Muscle of arm (tissue), 1 donor: ENCODE measurements at regions not wholly inside any gene's neighbourhood (a gene's known extent, or its start where the extent isn't known, plus 50 kb on each side); places are given as distances from the start of the nearest gene placed in this dataset.

Source experiments
- DNase-seq: peaks from one replicate; pipeline ENCODE4 v3.0.0-alpha.2; 2013

DNA sequence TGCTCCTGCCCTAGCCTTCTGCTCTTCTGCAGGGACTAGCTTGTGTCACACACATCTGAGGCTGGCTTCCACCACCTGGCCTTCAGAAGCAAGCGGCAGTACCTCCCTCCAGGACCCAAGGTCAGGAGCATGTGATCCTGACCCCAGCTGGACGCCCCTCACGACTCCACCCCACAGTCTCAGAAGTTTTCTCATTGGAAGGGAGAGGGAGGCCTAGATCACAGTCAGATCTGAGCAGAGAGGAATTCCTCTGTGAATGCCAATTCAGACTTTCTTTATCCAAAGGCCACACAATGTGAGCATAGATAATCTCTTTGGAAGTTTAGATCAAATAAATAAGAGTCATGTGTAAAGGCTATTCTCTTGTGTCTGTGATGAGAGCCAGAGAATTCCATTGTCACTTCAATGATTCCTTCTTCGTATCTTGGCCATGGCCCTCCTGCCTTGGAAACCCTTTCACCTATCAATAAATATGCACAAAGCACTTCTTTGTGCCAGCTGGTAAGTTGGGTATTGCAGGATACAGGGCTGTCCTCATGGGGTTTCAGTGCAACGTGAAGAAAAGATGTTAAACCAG is 142.9 kb downstream of the SNX19 start:
- no peak for DNase-seq

DNA sequence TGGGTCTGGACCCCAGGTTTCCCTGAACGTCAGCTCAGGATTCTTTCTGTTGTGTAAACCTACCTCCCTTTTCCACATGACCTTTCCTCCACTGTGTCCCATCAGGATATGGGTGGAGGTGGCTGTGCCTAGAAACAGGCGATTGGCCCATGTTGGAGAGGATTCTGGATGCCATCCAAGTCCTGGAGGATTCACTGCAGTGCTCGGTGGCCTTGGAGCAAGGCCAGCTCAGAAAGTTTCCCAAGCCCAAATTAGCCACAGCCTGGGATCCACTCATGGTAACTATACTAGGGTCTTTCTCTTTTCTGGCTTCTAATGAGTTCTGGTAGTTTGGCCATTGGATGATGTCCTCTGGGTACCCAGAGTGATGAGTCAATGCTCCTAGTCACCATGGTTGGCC is 141.6 kb downstream of the SNX19 start:
- no peak for DNase-seq

DNA sequence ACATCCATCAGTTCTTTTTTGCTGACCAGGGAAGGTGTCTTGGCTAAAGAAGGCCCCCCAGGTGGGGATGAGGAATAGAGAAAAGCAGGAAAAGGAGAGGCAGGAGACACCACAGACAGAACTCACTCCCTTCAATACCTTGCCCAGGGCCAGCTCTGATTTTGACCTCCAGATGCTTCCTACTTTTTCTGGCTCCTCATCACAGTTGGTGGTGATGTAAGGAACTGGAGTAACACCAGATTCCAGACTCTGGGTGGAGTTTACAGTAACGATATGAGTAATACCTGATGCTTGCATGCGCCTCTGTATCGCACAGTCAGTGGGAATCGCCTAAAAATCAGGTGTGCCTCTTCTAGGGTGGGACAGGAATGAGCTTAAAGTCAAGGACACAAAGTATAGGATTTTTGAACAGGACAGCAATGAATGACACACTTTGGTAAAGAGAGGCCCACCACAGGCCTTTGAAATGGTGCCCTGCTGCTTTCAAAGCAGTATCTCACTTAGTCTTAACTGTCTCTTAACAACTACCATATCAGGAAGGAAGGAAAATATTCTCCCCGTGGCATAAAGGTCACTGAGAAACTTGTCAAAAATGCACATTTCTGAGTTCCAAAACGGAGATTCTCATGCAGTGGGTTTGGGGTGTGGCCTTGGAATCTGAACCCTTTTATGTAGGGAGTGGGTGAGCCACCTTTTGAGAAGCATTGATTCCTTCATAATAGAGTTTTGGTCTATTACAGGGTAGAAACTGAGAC is 140.8 kb downstream of the SNX19 start:
- no peak for DNase-seq

GRCh38 chr11:130776061-130776419 is 140.2 kb downstream of the SNX19 start:
- no peak for DNase-seq

- DNase-seq, result no peak
Observed at GRCh38 chr11:130778026-130778425, 138.3 kb downstream of the SNX19 start.

DNA sequence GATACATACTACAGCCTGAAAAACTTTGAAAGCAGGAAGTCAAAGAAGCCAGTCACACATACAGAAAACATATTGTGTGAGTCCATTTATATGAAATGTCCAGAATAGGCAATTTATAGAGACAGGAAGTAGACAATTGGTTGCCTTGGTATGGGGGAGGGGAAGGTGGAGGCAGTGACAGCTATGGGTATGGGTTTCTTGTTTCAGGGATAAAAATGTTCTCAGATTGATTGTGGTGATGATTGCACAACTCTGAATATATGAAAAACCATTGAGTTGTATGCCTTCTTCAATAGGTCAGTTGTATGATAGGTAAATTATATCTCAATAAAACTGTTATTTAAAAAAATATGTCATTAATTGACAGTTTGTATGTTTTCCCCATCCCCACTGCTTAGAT is 137.6 kb downstream of the SNX19 start:
- no peak for DNase-seq

- DNase-seq, result no peak
Observed at GRCh38 chr11:130779267-130779666, 137.0 kb downstream of the SNX19 start.

- no peak for DNase-seq
Observed at GRCh38 chr11:130779943-130780342, 136.3 kb downstream of the SNX19 start.

- DNase-seq, result no peak
Observed at GRCh38 chr11:130780437-130780836, 135.8 kb downstream of the SNX19 start.

GRCh38 chr11:130781931-130782330 is 134.3 kb downstream of the SNX19 start:
- peak; percentile 32 for DNase-seq

DNA sequence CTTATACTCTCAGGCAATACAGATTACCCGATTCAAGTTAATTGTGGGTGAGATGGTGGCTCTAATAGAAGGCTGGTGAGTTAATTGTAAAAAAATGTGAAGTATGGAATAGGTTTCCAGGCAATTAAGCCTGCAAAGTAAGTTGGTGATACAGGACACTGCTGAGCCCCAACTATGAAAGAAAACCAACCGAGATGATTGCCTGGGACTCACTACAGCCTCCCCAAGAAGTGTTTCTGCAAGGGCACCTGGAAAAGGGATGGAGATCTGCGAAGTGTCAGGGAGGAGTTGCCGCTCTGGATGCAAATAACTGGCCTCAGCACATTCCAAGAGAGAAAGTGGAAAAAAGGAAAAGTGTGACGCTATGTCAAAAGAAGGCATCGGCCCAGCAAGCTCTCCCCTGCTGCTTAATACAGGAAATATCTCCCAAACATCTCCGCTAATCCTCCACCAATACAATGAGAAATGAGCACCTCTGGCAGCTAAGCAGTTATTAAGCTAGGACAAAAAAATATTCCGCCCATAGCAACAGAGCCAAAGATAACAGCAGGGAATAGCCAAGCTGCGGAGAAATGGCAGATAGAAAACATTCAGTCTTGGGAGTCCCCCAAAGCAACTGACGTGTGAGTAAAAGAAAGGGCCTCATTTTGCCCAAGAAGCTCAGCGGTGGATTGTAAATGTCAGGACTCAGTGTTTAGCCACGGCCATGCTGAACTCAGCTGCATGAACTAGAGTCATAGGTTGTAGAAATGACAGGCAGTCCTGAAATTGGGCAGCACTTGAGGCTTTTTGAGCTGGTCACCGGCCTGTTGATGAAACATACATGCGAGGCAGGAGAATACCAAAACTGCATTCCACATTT is 133.7 kb downstream of the SNX19 start:
- DNase-seq, result peak; percentile 84

GRCh38 chr11:130783323-130783722 is 133.0 kb downstream of the SNX19 start:
- DNase-seq, result peak; percentile 44

DNA sequence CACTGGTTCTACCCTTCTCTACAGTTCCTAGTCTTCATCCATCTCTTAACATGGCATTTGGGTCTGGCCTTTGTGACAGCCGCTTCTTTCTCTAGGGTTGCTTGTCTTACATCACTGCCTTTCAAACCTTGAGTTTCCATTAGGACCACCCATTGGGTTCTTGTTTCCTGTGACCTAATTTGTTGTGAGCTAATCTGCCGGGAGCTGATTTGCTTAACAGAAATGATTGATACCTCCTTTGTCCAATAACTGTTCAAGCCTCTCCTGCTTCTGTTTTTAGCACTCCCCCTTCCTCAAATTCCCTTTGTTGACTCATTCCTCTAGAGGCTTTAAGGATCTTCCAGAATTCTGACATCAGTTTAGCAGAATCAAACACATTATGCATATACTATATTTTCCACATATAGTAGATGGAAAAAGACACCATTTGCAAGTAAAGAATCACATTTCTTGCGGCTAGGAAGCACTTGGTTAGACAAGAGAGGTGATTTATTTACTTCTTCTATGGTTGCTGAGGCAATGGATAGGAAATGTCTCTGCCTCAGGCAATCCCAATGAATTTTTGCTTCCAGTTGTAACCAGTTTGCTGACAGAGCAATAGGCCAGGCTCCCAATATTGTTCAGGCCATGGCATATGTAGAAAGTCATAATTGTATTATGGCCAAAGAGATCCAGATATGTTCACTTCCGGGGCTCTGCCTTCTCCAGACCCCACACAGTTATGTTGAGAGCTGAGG is 130.7 kb downstream of the SNX19 start:
- peak; percentile 73 for DNase-seq

- no peak for DNase-seq
Observed at GRCh38 chr11:130786586-130786985, 129.7 kb downstream of the SNX19 start.

- peak; percentile 70 for DNase-seq
Observed at GRCh38 chr11:130787092-130787616, 129.1 kb downstream of the SNX19 start.

- no peak for DNase-seq
Observed at GRCh38 chr11:130787973-130788570, 128.2 kb downstream of the SNX19 start.

- DNase-seq, result no peak
Observed at GRCh38 chr11:130789056-130789640, 127.1 kb downstream of the SNX19 start.

- DNase-seq, result no peak
Observed at GRCh38 chr11:130790689-130791088, 125.6 kb downstream of the SNX19 start.

- no peak for DNase-seq
Observed at GRCh38 chr11:130792772-130793171, 123.5 kb downstream of the SNX19 start.

DNA sequence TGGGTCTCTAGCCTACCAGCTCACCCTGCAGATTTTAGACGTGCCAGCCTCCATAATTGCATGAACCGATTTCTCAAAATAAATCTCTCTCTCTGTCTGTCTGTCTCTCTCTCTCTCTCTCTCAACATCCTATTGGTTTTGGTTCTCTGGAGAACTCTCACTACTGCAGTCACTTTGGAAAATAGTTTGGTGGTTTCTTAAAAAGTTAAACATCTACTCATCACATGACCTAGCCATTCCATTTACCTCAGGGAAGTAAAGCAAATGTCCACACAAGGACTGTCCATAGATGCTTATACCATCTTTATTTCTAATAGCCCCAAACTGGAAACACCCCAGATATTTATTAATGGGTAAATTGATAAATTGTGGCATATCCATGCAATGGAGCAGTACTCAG is 119.5 kb downstream of the SNX19 start:
- DNase-seq, result no peak

GRCh38 chr11:130798280-130798679 is 118.0 kb downstream of the SNX19 start:
- DNase-seq, result no peak
